Smooth muscle cell (in vitro differentiated cells): ENCODE measurements at regions not wholly inside any gene's neighbourhood (a gene's known extent, or its start where the extent isn't known, plus 50 kb on each side); places are given as distances from the start of the nearest gene placed in this dataset.

ENCODE experiments used
- DNase-seq: peaks from one replicate; lab custom pipeline; 2025; ENCODE audit not compliant: unreplicated experiment; lab: John Stamatoyannopoulos, UW
- H2AFZ ChIP-seq: fragments of 200-600 bp; sonication (generic); 2 replicates; pipeline ENCODE4 v1.6.0; 2016; ENCODE audit warnings: antibody characterized with exemption, low read depth, mild to moderate bottlenecking
- H3F3A ChIP-seq: fragments of 200-600 bp; sonication (generic); 2 replicates; pipeline ENCODE4 v1.6.0; 2017; ENCODE audit warnings: antibody characterized with exemption, low read depth
- H3K27ac ChIP-seq: fragments of 200-600 bp; sonication (generic); 2 replicates; pipeline ENCODE4 v1.5.1; 2016; ENCODE audit warnings: low read depth, mild to moderate bottlenecking
- H3K27me3 ChIP-seq: fragments of 200-600 bp; sonication (generic); 2 replicates; pipeline ENCODE4 v1.6.1; 2016; ENCODE audit warnings: low read depth, mild to moderate bottlenecking
- H3K36me3 ChIP-seq: fragments of 200-600 bp; sonication (generic); 2 replicates; pipeline ENCODE4 v1.5.1; 2016; ENCODE audit warnings: low read depth
- H3K4me1 ChIP-seq: fragments of 200-600 bp; sonication (generic); 2 replicates; pipeline ENCODE4 v1.5.1; 2016; ENCODE audit warnings: low read depth
- H3K4me2 ChIP-seq: fragments of 200-600 bp; sonication (generic); 2 replicates; pipeline ENCODE4 v1.6.0; 2016; ENCODE audit warnings: mild to moderate bottlenecking
- H3K4me3 ChIP-seq: fragments of 200-600 bp; sonication (generic); 2 replicates; pipeline ENCODE4 v1.5.1; 2016; ENCODE audit warnings: mild to moderate bottlenecking
- H3K79me2 ChIP-seq: fragments of 200-600 bp; sonication (generic); 2 replicates; pipeline ENCODE4 v1.6.0; 2016; ENCODE audit warnings: low read depth, mild to moderate bottlenecking
- H3K9ac ChIP-seq: fragments of 200-600 bp; sonication (generic); 2 replicates; pipeline ENCODE4 v1.6.0; 2016; ENCODE audit warnings: low read depth
- H3K9me3 ChIP-seq: fragments of 200-600 bp; sonication (generic); replicated peaks from 2 replicates; pipeline ENCODE4 v1.5.1; 2016; ENCODE audit warnings: low read depth
- H4K20me1 ChIP-seq: fragments of 200-600 bp; sonication (generic); 2 replicates; pipeline ENCODE4 v1.6.0; 2016; ENCODE audit warnings: low read depth
- WGBS: methylation state at CpG from one replicate; pipeline ENCODE4 v1.1.7; 2016; ENCODE audit warnings: low lambda C conversion rate; 5-methylcytosine and 5-hydroxymethylcytosine counted together
- TF ChIP-seq, protein P1 (sequence below): fragments of 200-600 bp; sonication (generic); IDR thresholded peaks from 2 replicates; pipeline ENCODE4 v1.5.1; 2017; ENCODE audit warnings: borderline replicate concordance, mild to moderate bottlenecking, antibody characterized with exemption; ENCODE audit not compliant: insufficient read depth, poor library complexity, severe bottlenecking

DNA sequence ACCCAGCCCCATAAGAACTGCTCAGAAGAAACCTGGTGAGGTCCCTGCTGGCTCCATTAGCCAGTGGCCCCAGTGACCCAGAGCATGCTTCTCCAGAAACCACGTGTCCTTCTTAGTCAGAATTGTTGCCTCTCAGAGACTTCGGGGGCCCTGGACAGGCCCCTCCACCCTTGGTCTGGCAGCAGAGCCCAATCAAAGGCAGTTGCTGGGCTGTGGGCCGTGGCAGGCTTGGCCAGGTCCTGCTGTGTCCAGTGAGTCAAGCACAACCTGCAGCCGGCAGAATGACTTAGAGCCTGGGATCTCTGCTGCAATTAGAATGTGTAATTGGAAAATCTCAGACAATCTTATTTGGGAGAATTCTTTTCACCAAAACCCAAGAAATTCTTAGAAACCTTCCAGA is 502.0 kb upstream of the KLF4 start:
- Histone ChIP-seq H3K79me2 (no peaks in the 10 kb centered on the region), H3K4me2 (no peak overlapping the region), H3F3A (no peaks in the 10 kb centered on the region), H3K36me3 (no peaks in the 10 kb centered on the region), H3K27ac (no peak overlapping the region), H2AFZ (no peak overlapping the region), H3K4me3 (no peak overlapping the region), H4K20me1 (no peaks in the 10 kb centered on the region), H3K4me1 (no peaks in the 10 kb centered on the region), H3K9me3 (no peaks in the 10 kb centered on the region), H3K27me3 (no peaks in the 10 kb centered on the region), H3K9ac (no peak overlapping the region)
- TF ChIP-seq, protein P1, sequence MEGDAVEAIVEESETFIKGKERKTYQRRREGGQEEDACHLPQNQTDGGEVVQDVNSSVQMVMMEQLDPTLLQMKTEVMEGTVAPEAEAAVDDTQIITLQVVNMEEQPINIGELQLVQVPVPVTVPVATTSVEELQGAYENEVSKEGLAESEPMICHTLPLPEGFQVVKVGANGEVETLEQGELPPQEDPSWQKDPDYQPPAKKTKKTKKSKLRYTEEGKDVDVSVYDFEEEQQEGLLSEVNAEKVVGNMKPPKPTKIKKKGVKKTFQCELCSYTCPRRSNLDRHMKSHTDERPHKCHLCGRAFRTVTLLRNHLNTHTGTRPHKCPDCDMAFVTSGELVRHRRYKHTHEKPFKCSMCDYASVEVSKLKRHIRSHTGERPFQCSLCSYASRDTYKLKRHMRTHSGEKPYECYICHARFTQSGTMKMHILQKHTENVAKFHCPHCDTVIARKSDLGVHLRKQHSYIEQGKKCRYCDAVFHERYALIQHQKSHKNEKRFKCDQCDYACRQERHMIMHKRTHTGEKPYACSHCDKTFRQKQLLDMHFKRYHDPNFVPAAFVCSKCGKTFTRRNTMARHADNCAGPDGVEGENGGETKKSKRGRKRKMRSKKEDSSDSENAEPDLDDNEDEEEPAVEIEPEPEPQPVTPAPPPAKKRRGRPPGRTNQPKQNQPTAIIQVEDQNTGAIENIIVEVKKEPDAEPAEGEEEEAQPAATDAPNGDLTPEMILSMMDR, result no peak
- WGBS, result 87% methylated on average over 4 of the region's 4 CpGs
- no peak for DNase-seq

DNA sequence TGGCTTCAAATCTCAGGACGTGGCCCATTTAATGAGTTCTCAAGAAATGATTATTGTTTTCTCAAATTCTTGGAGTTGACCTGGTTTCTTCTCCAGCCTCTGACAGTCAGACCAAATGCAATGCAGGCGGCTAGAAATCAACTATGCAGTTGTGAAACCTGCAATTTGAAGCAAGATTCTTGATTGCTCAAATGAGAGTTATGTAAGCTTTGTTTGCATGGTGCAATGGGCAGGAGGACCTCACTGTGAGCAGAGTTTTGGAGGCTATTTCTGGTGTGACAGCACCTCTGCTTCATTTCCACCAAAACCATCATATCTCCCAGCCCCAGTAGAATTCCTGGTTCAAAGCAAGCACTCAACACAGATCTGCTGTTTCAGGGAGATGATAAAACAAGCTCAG is 500.0 kb upstream of the KLF4 start:
- no peaks in the 10 kb centered on the region for H3K36me3 ChIP-seq
- WGBS, result 89% methylated on average over 2 of the region's 2 CpGs
- TF ChIP-seq, protein P1, result no peak
- no peaks in the 10 kb centered on the region for H4K20me1 ChIP-seq
- H3K4me3 ChIP-seq, result no peak overlapping the region
- no peak for DNase-seq
- H3F3A ChIP-seq, result no peaks in the 10 kb centered on the region
- H3K4me2 ChIP-seq, result no peak overlapping the region
- no peaks in the 10 kb centered on the region for H3K27me3 ChIP-seq
- no peaks in the 10 kb centered on the region for H3K4me1 ChIP-seq
- no peak overlapping the region for H3K27ac ChIP-seq
- no peak overlapping the region for H3K9ac ChIP-seq
- H3K79me2 ChIP-seq, result no peaks in the 10 kb centered on the region
- no peaks in the 10 kb centered on the region for H3K9me3 ChIP-seq
- H2AFZ ChIP-seq, result no peak overlapping the region

DNA sequence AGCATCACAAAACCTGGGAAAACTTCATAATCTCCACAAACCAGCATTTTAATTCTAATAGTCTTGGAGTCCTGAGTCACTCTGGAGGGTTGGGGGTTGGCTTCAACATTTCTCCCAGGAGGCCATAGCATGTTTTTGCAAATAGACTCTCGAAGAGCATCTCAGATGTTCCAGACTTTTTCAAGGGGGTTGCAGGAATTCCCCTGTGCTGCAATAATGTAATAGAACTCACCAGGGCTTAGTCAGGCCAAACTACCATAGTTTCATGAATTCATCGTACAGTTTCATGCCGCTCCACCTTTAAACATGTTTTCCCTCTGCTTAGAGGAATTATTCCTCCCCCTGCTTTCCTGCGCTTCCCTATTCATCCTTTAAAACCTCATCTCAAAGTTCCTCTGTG is 499.5 kb upstream of the KLF4 start:
- H3K36me3 ChIP-seq, result no peaks in the 10 kb centered on the region
- H3K4me1 ChIP-seq, result no peaks in the 10 kb centered on the region
- WGBS, result 67% methylated on average over 4 of the region's 4 CpGs
- TF ChIP-seq, protein P1, result no peak
- H3K27ac ChIP-seq, result no peak overlapping the region
- no peaks in the 10 kb centered on the region for H3K9me3 ChIP-seq
- H3K79me2 ChIP-seq, result no peaks in the 10 kb centered on the region
- no peaks in the 10 kb centered on the region for H3F3A ChIP-seq
- no peak overlapping the region for H3K4me2 ChIP-seq
- H3K27me3 ChIP-seq, result no peaks in the 10 kb centered on the region
- H3K9ac ChIP-seq, result no peak overlapping the region
- no peak overlapping the region for H2AFZ ChIP-seq
- no peaks in the 10 kb centered on the region for H4K20me1 ChIP-seq
- DNase-seq, result no peak
- no peak overlapping the region for H3K4me3 ChIP-seq

DNA sequence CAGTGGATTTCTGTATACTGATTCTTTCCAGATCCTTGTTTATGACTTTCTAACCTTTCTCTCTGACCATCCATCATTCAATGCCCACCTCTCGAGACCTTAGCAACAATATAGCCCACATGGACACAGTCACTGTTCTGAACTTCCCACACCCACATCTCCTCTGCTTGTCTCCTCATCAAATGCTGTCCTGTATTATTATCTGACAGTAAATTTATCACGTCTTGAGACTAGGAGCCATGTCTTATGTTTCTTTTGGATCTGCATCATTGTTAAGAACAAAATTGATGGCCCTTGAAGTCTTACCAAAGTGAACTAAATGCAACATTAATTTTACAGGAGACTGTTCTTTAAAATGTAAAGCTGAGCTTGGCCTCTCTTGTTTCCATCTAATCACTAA is 495.4 kb upstream of the KLF4 start:
- H3K9ac ChIP-seq, result no peak overlapping the region
- H4K20me1 ChIP-seq, result no peaks in the 10 kb centered on the region
- TF ChIP-seq, protein P1, result no peak
- no peak overlapping the region for H3K4me3 ChIP-seq
- H3F3A ChIP-seq, result no peaks in the 10 kb centered on the region
- no peaks in the 10 kb centered on the region for H3K79me2 ChIP-seq
- H3K4me2 ChIP-seq, result no peak overlapping the region
- H3K36me3 ChIP-seq, result no peaks in the 10 kb centered on the region
- H2AFZ ChIP-seq, result no peak overlapping the region
- H3K9me3 ChIP-seq, result no peaks in the 10 kb centered on the region
- no peaks in the 10 kb centered on the region for H3K27me3 ChIP-seq
- no peaks in the 10 kb centered on the region for H3K4me1 ChIP-seq
- DNase-seq, result no peak
- WGBS, result 89% methylated on average over 2 of the region's 2 CpGs
- H3K27ac ChIP-seq, result no peak overlapping the region
